Glutamatergic neuron (in vitro differentiated cells): ENCODE measurements at regions not wholly inside any gene's neighbourhood (a gene's known extent, or its start where the extent isn't known, plus 50 kb on each side); places are given as distances from the start of the nearest gene placed in this dataset.

Source experiments
- DNase-seq: peaks from one replicate; pipeline ENCODE4 v3.0.0; 2022
- H3K27ac Mint-ChIP-seq: one replicate; pipeline ENCODE4 v1.8.0; 2020; ENCODE audit warnings: mild to moderate bottlenecking, mixed read lengths, inconsistent platforms; ENCODE audit not compliant: unreplicated experiment
- H3K27me3 Mint-ChIP-seq: one replicate; pipeline ENCODE4 v1.8.0; 2020; ENCODE audit warnings: mild to moderate bottlenecking, moderate library complexity, mixed read lengths, inconsistent platforms; ENCODE audit not compliant: unreplicated experiment
- H3K36me3 Mint-ChIP-seq: one replicate; pipeline ENCODE4 v1.8.0; 2020; ENCODE audit warnings: mild to moderate bottlenecking, mixed read lengths, inconsistent platforms; ENCODE audit not compliant: unreplicated experiment
- H3K4me1 Mint-ChIP-seq: one replicate; pipeline ENCODE4 v1.8.0; 2020; ENCODE audit warnings: mild to moderate bottlenecking, low read depth, mixed read lengths, inconsistent platforms; ENCODE audit not compliant: unreplicated experiment
- H3K4me3 Mint-ChIP-seq: one replicate; pipeline ENCODE4 v1.8.0; 2020; ENCODE audit warnings: mild to moderate bottlenecking, mixed read lengths, inconsistent platforms; ENCODE audit not compliant: unreplicated experiment
- H3K9me3 Mint-ChIP-seq: one replicate; pipeline ENCODE4 v1.8.0; 2020; ENCODE audit warnings: mild to moderate bottlenecking, moderate library complexity, mixed read lengths, inconsistent platforms; ENCODE audit not compliant: unreplicated experiment
- CTCF ChIP-seq: fragments of 200-600 bp; sonication (generic); IDR thresholded peaks from one replicate; pipeline ENCODE4 v1.5.0; 2021; ENCODE audit not compliant: partially characterized antibody, unreplicated experiment

DNA sequence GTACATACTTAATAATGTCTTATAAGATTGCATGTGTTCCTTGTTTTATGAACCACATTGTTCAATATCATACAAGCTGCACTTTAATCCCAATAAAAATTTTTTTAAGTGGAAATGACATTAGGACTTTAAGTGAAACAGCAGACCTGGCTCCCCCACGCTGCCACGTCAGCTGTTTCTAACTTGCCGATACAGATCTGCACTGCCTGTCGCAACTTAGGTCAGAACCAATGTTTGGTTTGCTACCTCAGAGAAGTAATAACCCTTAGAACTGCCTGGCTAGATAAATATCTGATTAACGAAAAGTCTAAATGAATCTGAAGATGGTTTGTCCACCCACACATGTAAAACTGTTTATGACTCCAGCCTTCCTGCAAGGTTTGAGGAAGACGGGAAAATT, 327.5 kb upstream of the DACH1 start:
- Mint-ChIP-seq H3K9me3 (no peaks in the 10 kb centered on the region), H3K4me3 (no peak overlapping the region), H3K4me1 (peaks cover 5% of the 10 kb centered on the region), H3K27ac (no peak overlapping the region), H3K36me3 (no peaks in the 10 kb centered on the region), H3K27me3 (peaks cover 2% of the 10 kb centered on the region)
- no peak for TF ChIP-seq CTCF
- no peak for DNase-seq

DNA sequence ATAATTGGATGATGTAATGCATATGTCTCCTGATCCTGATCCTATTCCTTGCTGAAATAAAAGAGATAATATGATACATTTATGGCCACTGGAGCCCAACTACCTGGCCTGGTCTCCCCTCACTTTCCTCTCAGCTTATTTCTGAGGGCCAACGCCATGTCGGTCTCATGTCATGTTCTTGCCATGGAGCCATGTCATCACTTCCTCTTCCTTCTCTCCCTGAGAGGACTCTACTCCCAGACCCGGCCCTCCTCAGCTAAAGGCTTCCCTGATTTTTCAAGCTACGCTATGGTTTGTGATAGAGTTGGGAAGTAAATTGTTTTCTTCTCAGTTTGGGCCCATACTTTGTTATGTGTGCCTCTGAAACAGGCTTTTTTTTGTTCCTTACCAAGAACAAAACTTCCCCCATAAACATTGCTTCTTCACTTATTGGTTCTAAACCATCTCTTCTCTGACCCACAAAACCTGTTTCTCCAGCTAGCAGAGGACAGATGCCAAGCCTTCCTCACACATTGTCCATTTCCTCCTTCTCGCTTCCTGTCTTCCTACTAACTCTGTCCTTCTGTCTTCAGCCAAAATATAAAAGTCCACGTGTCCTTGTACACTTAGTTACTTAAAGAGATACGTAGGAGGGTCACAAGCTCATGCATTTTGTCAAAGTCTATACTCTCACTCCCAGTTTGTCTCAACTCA, 319.9 kb upstream of the DACH1 start:
- TF ChIP-seq CTCF: no peak
- Mint-ChIP-seq H3K36me3 (no peaks in the 10 kb centered on the region), H3K4me3 (no peak overlapping the region), H3K27me3 (peaks cover 3% of the 10 kb centered on the region), H3K27ac (no peak overlapping the region), H3K9me3 (peaks cover 1% of the 10 kb centered on the region), H3K4me1 (no peaks in the 10 kb centered on the region)
- no peak for DNase-seq

DNA sequence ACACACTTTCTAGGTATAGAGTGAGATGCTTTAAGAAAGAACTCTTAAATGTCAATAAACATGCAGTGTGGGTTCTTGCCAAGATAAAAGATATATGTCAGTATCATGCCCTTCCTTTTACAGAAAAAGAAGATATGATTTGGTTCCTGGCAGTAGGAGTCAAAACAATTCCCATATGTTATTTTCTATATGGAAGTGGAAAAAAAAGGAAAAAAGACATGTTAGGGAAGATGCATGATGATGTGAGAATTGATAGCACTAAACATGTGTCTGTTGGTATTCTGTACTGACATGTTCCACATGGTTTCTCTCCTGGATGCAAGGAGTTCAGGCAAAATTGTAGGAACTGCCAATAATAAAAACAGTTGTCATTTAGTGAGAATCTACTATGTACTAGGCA, 318.8 kb upstream of the DACH1 start:
- no peak overlapping the region for H3K4me3 Mint-ChIP-seq
- no peaks in the 10 kb centered on the region for H3K36me3 Mint-ChIP-seq
- no peak for DNase-seq
- TF ChIP-seq CTCF: no peak
- peaks cover 2% of the 10 kb centered on the region for H3K27me3 Mint-ChIP-seq
- H3K9me3 Mint-ChIP-seq: peaks cover 1% of the 10 kb centered on the region
- H3K4me1 Mint-ChIP-seq: no peaks in the 10 kb centered on the region
- no peak overlapping the region for H3K27ac Mint-ChIP-seq

DNA sequence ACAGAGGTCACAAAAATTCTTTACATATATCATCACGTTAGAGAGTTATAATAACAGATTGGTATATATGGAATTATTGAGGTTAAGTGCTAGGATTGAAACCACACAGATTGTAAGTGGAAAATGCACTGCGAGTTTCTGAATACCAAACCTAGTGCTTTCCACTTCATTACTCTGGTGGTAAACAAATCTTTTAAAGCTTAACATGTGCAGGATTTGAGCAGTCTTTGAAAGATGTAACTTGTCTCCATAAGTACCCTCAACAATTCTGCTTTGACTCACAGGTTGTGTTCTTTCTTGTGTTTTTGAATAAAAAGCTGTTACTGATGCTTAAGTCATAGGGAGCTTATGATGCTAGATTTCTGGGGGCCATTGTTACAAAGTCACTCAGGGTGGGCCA, 314.7 kb upstream of the DACH1 start:
- no peak overlapping the region for H3K4me3 Mint-ChIP-seq
- no peaks in the 10 kb centered on the region for H3K4me1 Mint-ChIP-seq
- peaks cover 1% of the 10 kb centered on the region for H3K9me3 Mint-ChIP-seq
- no peak overlapping the region for H3K27ac Mint-ChIP-seq
- H3K36me3 Mint-ChIP-seq: no peaks in the 10 kb centered on the region
- no peak for DNase-seq
- H3K27me3 Mint-ChIP-seq: no peaks in the 10 kb centered on the region
- TF ChIP-seq CTCF: no peak

- no peaks in the 10 kb centered on the region for H3K4me1 Mint-ChIP-seq
- no peak for TF ChIP-seq CTCF
- H3K36me3 Mint-ChIP-seq: no peaks in the 10 kb centered on the region
- H3K4me3 Mint-ChIP-seq: no peak overlapping the region
- H3K27ac Mint-ChIP-seq: no peak overlapping the region
- peaks cover 1% of the 10 kb centered on the region for H3K9me3 Mint-ChIP-seq
- H3K27me3 Mint-ChIP-seq: no peaks in the 10 kb centered on the region
- DNase-seq: no peak
These were observed 313.4 kb upstream of the DACH1 start for GRCh38 chr13:72180253-72180952.
